Large intestine (tissue), 3 donors: ENCODE measurements at regions not wholly inside any gene's neighbourhood (a gene's known extent, or its start where the extent isn't known, plus 50 kb on each side); places are given as distances from the start of the nearest gene placed in this dataset.
A peak's percentile ranks its signal among the peaks of the same experiment; 100 is the strongest.

Experiments used
- DNase-seq, 2 donors: peaks; one replicate each; pipeline versions ENCODE4 v3.0.0 to v3.0.0-alpha.2; 2013
- H3K27ac ChIP-seq: one replicate; pipeline ENCODE4 v1.5.1; 2013; ENCODE audit warnings: low read length
- H3K27me3 ChIP-seq: 2 replicates; pipeline ENCODE4 v1.6.1; 2013; ENCODE audit warnings: low read length; ENCODE audit not compliant: control insufficient read depth, insufficient read depth
- H3K36me3 ChIP-seq: 2 replicates; pipeline ENCODE4 v1.6.1; 2013; ENCODE audit warnings: low read length; ENCODE audit not compliant: control insufficient read depth, insufficient read depth
- H3K4me1 ChIP-seq: one replicate; pipeline ENCODE4 v1.6.1; 2013; ENCODE audit warnings: low read length; ENCODE audit not compliant: control insufficient read depth, insufficient read depth
- H3K4me3 ChIP-seq: one replicate; pipeline ENCODE4 v1.5.1; 2013; ENCODE audit warnings: low read length
- H3K9me3 ChIP-seq: one replicate; pipeline ENCODE4 v1.6.1; 2013; ENCODE audit warnings: mild to moderate bottlenecking, low read depth, low read length, moderate library complexity; ENCODE audit not compliant: control insufficient read depth
- WGBS: methylation state at CpG from one replicate; pipeline ENCODE4 v1.1.5; 2013; ENCODE audit warnings: low lambda C conversion rate; ENCODE audit not compliant: insufficient coverage; 5-methylcytosine and 5-hydroxymethylcytosine counted together

- no peak for DNase-seq
- no peaks in the 10 kb centered on the region for H3K36me3 ChIP-seq
- H3K4me3 ChIP-seq: no peak overlapping the region
- H3K27ac ChIP-seq: no peak overlapping the region
- no peaks in the 10 kb centered on the region for H3K4me1 ChIP-seq
- no peaks in the 10 kb centered on the region for H3K9me3 ChIP-seq
- H3K27me3 ChIP-seq: no peaks in the 10 kb centered on the region
Observed at GRCh38 chr11:22006901-22007300, 186.0 kb upstream of the ANO5 start.

- Histone ChIP-seq H3K4me3 (no peak overlapping the region), H3K9me3 (no peaks in the 10 kb centered on the region), H3K27me3 (no peaks in the 10 kb centered on the region), H3K4me1 (no peaks in the 10 kb centered on the region), H3K36me3 (no peaks in the 10 kb centered on the region), H3K27ac (no peak overlapping the region)
- WGBS: no CpG with 5 or more reads among the region's 1 CpG
- DNase-seq: no peak
Observed at GRCh38 chr11:22031791-22032190, 161.1 kb upstream of the ANO5 start.

- no peaks in the 10 kb centered on the region for H3K27me3 ChIP-seq
- H3K4me1 ChIP-seq: no peaks in the 10 kb centered on the region
- no peaks in the 10 kb centered on the region for H3K9me3 ChIP-seq
- H3K4me3 ChIP-seq: no peak overlapping the region
- 80% methylated on average over 5 of the region's 9 CpGs for whole genome bisulfite sequencing
- no peaks in the 10 kb centered on the region for H3K36me3 ChIP-seq
- H3K27ac ChIP-seq: no peak overlapping the region
- no peak for DNase-seq
Observed at GRCh38 chr11:22037505-22037904, 155.4 kb upstream of the ANO5 start.

DNA sequence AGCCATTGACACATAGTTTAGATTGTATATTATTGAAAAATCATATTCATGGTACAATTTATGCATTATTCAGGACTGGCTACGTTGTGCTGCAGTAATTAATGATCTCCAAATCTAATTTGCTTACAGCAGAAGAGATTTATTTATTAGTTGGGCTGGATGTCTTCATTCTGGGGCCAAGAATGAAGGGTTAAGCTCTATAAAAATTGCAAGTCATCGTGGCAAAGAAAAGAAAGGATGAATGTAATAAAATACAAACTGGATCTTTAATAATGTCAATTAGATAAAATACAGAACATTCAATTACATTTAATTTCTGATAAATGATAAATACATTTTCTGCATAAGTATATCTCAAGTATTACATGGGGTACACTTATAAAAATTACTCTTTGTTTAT, 151.8 kb upstream of the ANO5 start:
- Histone ChIP-seq H3K4me3 (no peak overlapping the region), H3K27me3 (no peaks in the 10 kb centered on the region), H3K4me1 (no peaks in the 10 kb centered on the region), H3K27ac (no peak overlapping the region), H3K9me3 (no peaks in the 10 kb centered on the region), H3K36me3 (no peaks in the 10 kb centered on the region)
- 50% methylated on average over 2 of the region's 2 CpGs for WGBS
- no peak for DNase-seq

DNA sequence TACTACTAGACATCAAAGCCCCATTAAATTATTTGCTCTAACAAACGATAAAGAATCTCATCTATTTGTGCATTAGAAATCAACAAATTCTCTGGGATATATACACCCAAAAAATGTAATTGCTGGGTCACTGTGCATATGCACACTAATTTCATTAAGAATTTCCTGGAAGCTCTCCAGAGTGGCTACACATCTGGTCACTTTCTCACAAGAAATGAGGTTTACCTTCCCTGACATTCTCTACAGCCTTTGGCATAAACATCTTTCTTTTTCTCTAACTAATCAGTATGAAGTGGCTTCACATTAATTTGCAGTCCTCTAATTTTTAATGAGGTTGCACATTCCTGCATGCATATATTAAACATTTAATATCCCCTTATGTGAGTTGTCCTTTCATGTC, 150.8 kb upstream of the ANO5 start:
- Histone ChIP-seq H3K27me3 (no peaks in the 10 kb centered on the region), H3K4me3 (no peak overlapping the region), H3K4me1 (no peaks in the 10 kb centered on the region), H3K36me3 (no peaks in the 10 kb centered on the region), H3K9me3 (no peaks in the 10 kb centered on the region), H3K27ac (no peak overlapping the region)
- WGBS: 100% methylated on average over 1 of the region's 1 CpG
- no peak for DNase-seq

GRCh38 chr11:22044126-22044525, 148.8 kb upstream of the ANO5 start:
- WGBS: no CpG with 5 or more reads among the region's 4 CpGs
- no peaks in the 10 kb centered on the region for H3K9me3 ChIP-seq
- DNase-seq: no peak
- no peaks in the 10 kb centered on the region for H3K27me3 ChIP-seq
- H3K4me1 ChIP-seq: no peaks in the 10 kb centered on the region
- no peak overlapping the region for H3K4me3 ChIP-seq
- no peaks in the 10 kb centered on the region for H3K36me3 ChIP-seq
- H3K27ac ChIP-seq: no peak overlapping the region

DNA sequence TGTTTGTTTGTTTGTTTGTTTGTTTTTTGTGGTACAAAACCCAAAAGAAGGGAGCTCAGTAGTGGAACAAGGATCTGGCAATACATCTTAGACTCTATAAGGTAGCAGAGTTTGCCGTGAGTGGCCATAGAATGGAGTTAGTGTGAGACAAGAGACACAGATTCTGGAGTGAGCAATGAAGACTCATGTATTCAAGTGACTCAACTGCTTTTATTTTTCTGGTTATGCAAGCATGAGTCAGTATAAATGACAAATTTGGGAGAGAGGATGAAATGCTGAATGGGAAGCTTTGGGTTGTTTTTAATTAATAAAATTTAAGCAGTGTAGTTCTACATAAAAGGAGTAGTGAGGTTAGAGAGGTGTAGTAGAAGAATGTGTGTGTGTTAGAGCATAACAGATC, 143.6 kb upstream of the ANO5 start:
- no peak overlapping the region for H3K4me3 ChIP-seq
- no peaks in the 10 kb centered on the region for H3K36me3 ChIP-seq
- no peaks in the 10 kb centered on the region for H3K4me1 ChIP-seq
- WGBS: 100% methylated on average over 1 of the region's 1 CpG
- H3K9me3 ChIP-seq: no peaks in the 10 kb centered on the region
- H3K27ac ChIP-seq: no peak overlapping the region
- DNase-seq: no peak
- no peaks in the 10 kb centered on the region for H3K27me3 ChIP-seq

- Histone ChIP-seq H3K4me1 (no peaks in the 10 kb centered on the region), H3K36me3 (no peaks in the 10 kb centered on the region), H3K27me3 (no peaks in the 10 kb centered on the region), H3K4me3 (no peak overlapping the region), H3K9me3 (no peaks in the 10 kb centered on the region), H3K27ac (no peak overlapping the region)
- DNase-seq: no peak
- 88% methylated on average over 1 of the region's 1 CpG for WGBS
Observed at GRCh38 chr11:22065472-22065871, 127.4 kb upstream of the ANO5 start.

DNA sequence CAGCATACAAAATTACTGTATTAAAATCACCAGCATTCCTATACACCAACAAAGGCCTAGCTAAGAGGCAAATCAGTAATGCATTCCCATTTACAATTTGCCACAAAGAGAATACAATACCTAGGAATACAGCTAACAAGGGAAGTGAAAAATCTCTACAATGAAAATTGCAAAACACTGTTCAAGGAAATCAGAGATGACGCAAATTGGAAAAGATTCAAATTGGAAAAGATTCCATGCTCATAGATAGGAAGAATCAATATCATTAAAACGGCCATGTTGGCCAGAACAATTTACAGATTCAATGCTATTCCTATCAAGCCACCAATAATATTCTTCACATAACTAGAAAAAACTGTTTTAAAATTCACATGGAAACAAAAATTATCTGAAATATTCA, 123.0 kb upstream of the ANO5 start:
- Histone ChIP-seq H3K4me3 (no peak overlapping the region), H3K27ac (no peak overlapping the region)
- WGBS: 86% methylated on average over 2 of the region's 2 CpGs

GRCh38 chr11:22076271-22076930, 116.5 kb upstream of the ANO5 start:
- peaks cover 14% of the 10 kb centered on the region for H3K4me1 ChIP-seq
- DNase-seq: peak in 1 of 2 donors; percentile 61
- no peak overlapping the region for H3K4me3 ChIP-seq
- H3K27me3 ChIP-seq: no peaks in the 10 kb centered on the region
- H3K36me3 ChIP-seq: no peaks in the 10 kb centered on the region
- 30% methylated on average over 4 of the region's 5 CpGs for WGBS
- H3K27ac ChIP-seq: no peak overlapping the region
- H3K9me3 ChIP-seq: no peaks in the 10 kb centered on the region

More for the DNA sequence above, 123.0 kb upstream of the ANO5 start:
- H3K36me3 ChIP-seq: no peaks in the 10 kb centered on the region
- no peak for DNase-seq
- H3K4me1 ChIP-seq: no peaks in the 10 kb centered on the region
- H3K27me3 ChIP-seq: no peaks in the 10 kb centered on the region
- H3K9me3 ChIP-seq: no peaks in the 10 kb centered on the region

- H3K9me3 ChIP-seq: no peaks in the 10 kb centered on the region
- no peak overlapping the region for H3K4me3 ChIP-seq
- H3K36me3 ChIP-seq: no peaks in the 10 kb centered on the region
- WGBS: 100% methylated on average over 1 of the region's 3 CpGs
- peaks cover 18% of the 10 kb centered on the region for H3K4me1 ChIP-seq
- DNase-seq: no peak
- no peak overlapping the region for H3K27ac ChIP-seq
- H3K27me3 ChIP-seq: no peaks in the 10 kb centered on the region
Observed at GRCh38 chr11:22078063-22078462, 114.8 kb upstream of the ANO5 start.
